GM20000 (cell line): ENCODE measurements at regions not wholly inside any gene's neighbourhood (a gene's known extent, or its start where the extent isn't known, plus 50 kb on each side); places are given as distances from the start of the nearest gene placed in this dataset.

Experiments used
- DNase-seq: peaks from one replicate; pipeline ENCODE4 v3.0.0; 2012; ENCODE audit warnings: low spot score
- TF ChIP-seq, protein P1 (sequence below): IDR thresholded peaks from 2 replicates; pipeline ENCODE4 v1.5.1; 2012; ENCODE audit warnings: mild to moderate bottlenecking, control low read depth; ENCODE audit errors: extremely low read depth, missing control alignments

DNA sequence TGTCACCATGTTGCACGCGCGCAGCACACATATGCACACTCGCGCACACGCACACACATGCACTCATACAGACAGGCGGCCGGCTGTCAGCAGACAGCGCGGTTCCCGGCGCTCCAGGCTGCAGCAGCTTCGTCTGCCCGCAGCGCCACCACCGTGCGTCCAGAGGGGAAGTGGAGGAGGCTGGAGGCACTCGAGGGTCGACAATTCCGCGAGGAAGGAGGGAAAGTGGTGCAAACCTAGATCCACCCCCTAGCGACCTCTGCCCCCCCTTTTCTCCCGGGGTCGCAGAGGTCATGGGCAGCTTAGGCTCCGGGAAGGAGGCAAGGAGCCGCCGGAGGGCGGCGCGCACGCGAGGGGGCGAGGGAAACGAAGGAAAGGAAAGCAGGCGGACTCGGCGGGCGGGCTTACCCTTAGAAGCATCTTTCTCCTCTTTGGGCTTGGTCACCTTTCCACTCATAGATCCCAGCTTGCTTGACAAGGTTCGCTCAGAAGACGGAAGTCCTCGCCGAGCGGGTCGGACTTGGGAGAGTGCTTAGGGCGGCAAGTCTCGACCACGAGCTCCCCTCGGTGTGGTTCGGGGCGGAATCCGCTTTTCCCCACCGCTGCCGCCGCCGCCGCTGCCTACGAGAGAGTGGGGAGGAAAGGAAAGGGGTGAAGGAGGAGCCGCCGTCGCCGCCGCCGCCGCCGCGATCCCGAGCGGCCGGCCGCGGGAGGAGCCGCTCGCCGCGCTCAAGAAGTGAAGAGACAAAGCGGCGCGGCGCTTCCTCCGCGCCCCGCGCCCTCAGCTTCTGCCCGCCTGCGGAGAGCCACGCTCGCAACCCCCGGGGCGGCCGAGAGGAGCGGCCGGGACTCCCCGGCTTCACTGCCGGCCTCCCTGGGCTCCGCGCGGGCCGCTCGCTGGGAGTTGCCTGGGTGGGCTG lies 326.6 kb upstream of the F9 start:
- peak; percentile 18 for DNase-seq

DNA sequence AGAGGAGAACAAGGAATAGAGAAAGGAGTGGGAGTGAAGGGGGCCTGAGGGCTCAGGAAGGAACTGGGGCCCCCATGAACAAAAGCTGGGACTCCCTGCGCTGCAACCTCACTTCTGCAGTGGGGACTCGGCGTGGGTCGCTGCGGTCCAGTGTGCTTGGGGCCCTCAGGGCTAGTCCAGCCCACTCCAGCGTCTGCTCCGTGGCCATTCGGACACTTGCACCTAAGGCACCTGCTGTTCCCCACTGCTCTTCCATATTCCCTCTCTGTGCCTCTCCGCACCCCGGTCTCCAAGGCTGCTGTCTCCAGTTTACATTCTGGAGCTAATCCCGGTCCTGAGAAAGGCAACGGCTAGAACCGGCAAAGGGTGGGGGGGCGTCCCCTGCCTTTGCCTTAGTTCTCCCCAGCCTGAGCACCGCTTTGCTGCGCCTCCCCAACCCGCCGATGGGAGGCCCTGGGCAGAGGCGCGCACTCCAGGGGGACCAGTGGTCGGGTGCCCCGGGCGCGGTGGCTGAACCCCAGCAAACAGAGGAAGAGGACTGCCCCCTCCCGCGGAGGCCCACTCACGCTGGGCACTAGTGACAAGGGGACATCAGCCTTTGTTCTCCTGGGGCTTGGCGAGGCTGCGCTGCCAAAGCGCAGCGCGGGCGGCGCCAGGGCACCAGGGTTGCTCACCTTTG lies 327.7 kb upstream of the F9 start:
- DNase-seq = no peak

More for the DNA sequence above, 326.6 kb upstream of the F9 start:
- TF ChIP-seq, protein P1, sequence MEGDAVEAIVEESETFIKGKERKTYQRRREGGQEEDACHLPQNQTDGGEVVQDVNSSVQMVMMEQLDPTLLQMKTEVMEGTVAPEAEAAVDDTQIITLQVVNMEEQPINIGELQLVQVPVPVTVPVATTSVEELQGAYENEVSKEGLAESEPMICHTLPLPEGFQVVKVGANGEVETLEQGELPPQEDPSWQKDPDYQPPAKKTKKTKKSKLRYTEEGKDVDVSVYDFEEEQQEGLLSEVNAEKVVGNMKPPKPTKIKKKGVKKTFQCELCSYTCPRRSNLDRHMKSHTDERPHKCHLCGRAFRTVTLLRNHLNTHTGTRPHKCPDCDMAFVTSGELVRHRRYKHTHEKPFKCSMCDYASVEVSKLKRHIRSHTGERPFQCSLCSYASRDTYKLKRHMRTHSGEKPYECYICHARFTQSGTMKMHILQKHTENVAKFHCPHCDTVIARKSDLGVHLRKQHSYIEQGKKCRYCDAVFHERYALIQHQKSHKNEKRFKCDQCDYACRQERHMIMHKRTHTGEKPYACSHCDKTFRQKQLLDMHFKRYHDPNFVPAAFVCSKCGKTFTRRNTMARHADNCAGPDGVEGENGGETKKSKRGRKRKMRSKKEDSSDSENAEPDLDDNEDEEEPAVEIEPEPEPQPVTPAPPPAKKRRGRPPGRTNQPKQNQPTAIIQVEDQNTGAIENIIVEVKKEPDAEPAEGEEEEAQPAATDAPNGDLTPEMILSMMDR = no peak

DNA sequence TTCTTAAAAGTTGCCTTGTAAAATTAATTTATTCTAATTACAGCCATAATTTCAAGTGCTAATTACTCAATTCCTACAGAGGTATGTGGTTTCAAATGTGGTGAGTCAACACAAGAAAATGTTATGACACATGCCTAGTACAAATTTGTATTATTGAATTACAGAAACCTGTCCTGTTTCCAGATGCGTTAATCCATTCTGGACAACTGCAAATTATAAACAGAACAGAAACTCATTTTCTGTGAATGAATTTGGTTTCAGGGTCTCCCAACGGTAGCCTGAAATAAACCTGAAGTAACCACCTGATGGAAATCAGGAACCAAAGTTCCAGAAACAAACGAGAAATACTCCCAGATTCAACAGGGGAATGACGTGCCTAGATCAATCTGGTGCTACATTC lies 328.6 kb upstream of the F9 start:
- DNase-seq = no peak
- TF ChIP-seq, protein P1 = no peak

More for the DNA sequence above, 327.7 kb upstream of the F9 start:
- TF ChIP-seq, protein P1 = no peak

DNA sequence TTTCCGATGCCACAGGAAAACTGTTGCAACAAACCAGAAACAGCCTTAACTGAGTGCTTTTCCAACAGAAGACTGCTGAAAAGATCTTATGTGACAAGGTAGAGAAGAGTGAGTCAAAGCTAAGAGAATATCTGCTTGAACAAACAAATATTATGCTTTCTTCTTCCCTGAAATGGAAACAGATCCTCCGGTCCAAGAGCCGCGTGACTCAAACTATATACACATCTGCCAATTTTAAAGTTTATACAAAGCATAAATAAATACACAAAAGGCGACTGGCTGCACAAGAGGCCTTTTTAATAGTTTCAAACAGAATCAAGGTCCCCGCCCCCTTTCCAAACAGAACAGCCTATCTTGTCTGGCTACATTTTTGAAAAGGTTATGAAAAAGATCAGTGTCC lies 329.7 kb upstream of the F9 start:
- DNase-seq = no peak
- TF ChIP-seq, protein P1 = no peak

DNA sequence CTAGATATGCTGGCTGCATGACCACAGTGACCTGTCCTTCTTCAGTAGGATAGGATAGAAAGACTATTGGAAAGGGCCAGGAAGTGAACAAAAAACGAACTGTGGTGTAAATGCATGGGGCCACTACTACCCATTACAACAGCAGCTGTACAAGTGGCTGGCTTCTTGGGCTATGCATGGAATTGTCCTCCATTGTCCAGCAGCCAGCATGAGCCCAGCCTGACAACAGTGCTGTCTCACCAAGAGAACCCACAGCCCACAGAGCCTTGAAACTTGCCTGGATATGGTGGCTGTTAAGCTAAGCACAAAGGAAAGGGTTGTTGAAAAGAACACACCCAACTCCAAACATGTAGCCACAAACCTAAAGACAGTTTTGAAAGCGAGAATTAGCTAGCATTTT lies 330.2 kb upstream of the F9 start:
- TF ChIP-seq, protein P1 = no peak
- no peak for DNase-seq

DNA sequence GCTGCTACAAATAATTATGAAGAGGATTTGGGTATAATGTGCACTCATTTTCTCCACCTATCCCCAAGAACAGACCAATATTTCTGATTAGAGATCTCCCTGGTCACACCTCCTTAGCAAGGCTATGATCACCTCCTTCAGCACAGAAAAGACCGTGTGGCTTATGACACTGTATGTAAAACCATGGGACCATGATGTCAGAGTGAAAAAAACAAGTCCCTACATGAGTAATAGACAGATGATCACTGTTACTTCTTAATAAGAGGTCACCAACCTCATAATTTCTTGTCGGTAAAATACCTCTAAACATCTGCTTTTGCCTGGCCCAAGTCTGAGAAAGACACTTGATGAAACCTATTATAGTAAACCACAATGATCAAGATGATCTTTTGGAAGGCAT lies 330.6 kb upstream of the F9 start:
- TF ChIP-seq, protein P1 = no peak
- DNase-seq = no peak

DNA sequence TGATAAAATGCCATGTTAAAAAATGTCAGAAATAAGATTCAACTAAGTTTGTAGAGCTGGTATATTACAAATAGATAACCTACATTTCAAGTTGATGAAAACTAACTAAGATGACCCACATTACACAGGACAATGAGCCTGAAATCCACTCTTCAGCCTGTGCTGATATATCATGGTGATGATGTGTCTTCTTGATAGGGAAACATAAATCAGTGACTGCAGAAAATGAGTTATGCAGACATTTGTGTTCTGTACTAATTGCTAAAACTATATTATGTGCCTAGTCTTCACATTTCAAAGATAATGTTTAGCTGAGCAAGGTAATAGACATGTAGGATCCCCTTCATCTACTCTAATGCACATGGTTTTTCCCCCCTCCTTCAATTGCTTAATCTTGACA lies 331.6 kb upstream of the F9 start:
- TF ChIP-seq, protein P1 = no peak
- DNase-seq = no peak
